Naive thymus-derived CD8-positive, alpha-beta T cell (primary cell): ENCODE measurements at regions not wholly inside any gene's neighbourhood (a gene's known extent, or its start where the extent isn't known, plus 50 kb on each side); places are given as distances from the start of the nearest gene placed in this dataset.
"Not testable (repeated sequence)": the region's sequence is repeated elsewhere in the genome, so short reads cannot be mapped to it uniquely, and the experiment has no call there.

ENCODE experiments used
- ATAC-seq, 2 donors: fragments of 150-1000 bp; cut with Tn5 transposase in 1 of 2; sonication (Bioruptor Pico), chemical (Tn5 transposase) in 1 of 2; 1 replicate in 1 of 2; 2 replicates in 1 of 2; pipeline ENCODE4 v1.10.0; 2021; ENCODE audit warnings: mild to moderate bottlenecking in 2 of 2, moderate library complexity in 2 of 2
- POLR2A ChIA-PET: fragments of 350-600 bp; sonication (Branson Sonifier 250); formaldehyde crosslinking; loops from one replicate; lab custom pipeline; 2021; ENCODE audit warnings: antibody characterized with exemption; lab: Charles Lee
- DNase-seq, 10 donors: peaks; one replicate each; pipeline versions ENCODE4 v3.0.0 to v3.0.0-alpha.2; 2020 to 2022
- H3K27ac Mint-ChIP-seq, 10 donors: one replicate each; pipeline ENCODE4 v1.8.0; 2020 to 2022; ENCODE audit warnings: mild to moderate bottlenecking in 10 of 10, mixed read lengths in 10 of 10, moderate library complexity in 4 of 10, inconsistent platforms in 1 of 10
- H3K27me3 Mint-ChIP-seq, 5 donors: one replicate each; pipeline ENCODE4 v1.8.0; 2021 to 2022; ENCODE audit warnings: mixed read lengths in 5 of 5
- H3K36me3 Mint-ChIP-seq, 3 donors: one replicate each; pipeline ENCODE4 v1.8.0; 2020 to 2022; ENCODE audit warnings: mixed read lengths in 3 of 3, mild to moderate bottlenecking in 2 of 3, inconsistent platforms in 1 of 3
- H3K4me1 Mint-ChIP-seq, 4 donors: one replicate each; pipeline ENCODE4 v1.8.0; 2021 to 2022; ENCODE audit warnings: mixed read lengths in 4 of 4
- H3K4me3 Mint-ChIP-seq, 10 donors: one replicate each; pipeline ENCODE4 v1.8.0; 2020 to 2022; ENCODE audit warnings: mild to moderate bottlenecking in 10 of 10, mixed read lengths in 10 of 10, moderate library complexity in 6 of 10, inconsistent platforms in 1 of 10
- H3K9me3 Mint-ChIP-seq, 9 donors: one replicate each; pipeline ENCODE4 v1.8.0; 2020 to 2022; ENCODE audit warnings: mixed read lengths in 9 of 9, mild to moderate bottlenecking in 3 of 9, inconsistent platforms in 1 of 9, moderate library complexity in 1 of 9

- DNase-seq, ATAC-seq, H3K36me3 Mint-ChIP-seq, H3K27ac Mint-ChIP-seq, H3K27me3 Mint-ChIP-seq, H3K4me1 Mint-ChIP-seq, POLR2A ChIA-PET, H3K4me3 Mint-ChIP-seq: not testable (repeated sequence)
- H3K9me3 Mint-ChIP-seq = peaks cover 0 to 11% (median 3%) of the 10 kb centered on the region in 9 donors
These were observed 254.8 kb upstream of the DPP6 start for GRCh38 chr7:153797363-153797762.

- no peaks in the 10 kb centered on the region for H3K36me3 Mint-ChIP-seq
- POLR2A ChIA-PET = no interaction called here
- H3K4me3 Mint-ChIP-seq = no peak overlapping the region
- no peak for ATAC-seq
- no peaks in the 10 kb centered on the region for H3K27me3 Mint-ChIP-seq
- no peak for DNase-seq
- H3K9me3 Mint-ChIP-seq = peaks cover 0 to 4% (median 0%) of the 10 kb centered on the region in 9 donors
- H3K27ac Mint-ChIP-seq = no peak overlapping the region
- H3K4me1 Mint-ChIP-seq = no peaks in the 10 kb centered on the region
These were observed 244.1 kb upstream of the DPP6 start for GRCh38 chr7:153808117-153808516.

GRCh38 chr7:153829525-153829924 is 222.7 kb upstream of the DPP6 start:
- Mint-ChIP-seq H3K4me1 (no peaks in the 10 kb centered on the region), H3K9me3 (peaks cover 0 to 11% (median 3%) of the 10 kb centered on the region in 9 donors), H3K36me3 (no peaks in the 10 kb centered on the region), H3K27ac (no peak overlapping the region), H3K27me3 (no peaks in the 10 kb centered on the region), H3K4me3 (no peak overlapping the region)
- ATAC-seq (no peak), DNase-seq (no peak)
- POLR2A ChIA-PET = no interaction called here

GRCh38 chr7:153832160-153832559 is 220.0 kb upstream of the DPP6 start:
- H3K27me3 Mint-ChIP-seq = no peaks in the 10 kb centered on the region
- no peaks in the 10 kb centered on the region for H3K4me1 Mint-ChIP-seq
- no peak for DNase-seq
- H3K9me3 Mint-ChIP-seq = peaks cover 0 to 5% (median 3%) of the 10 kb centered on the region in 9 donors
- ATAC-seq = no peak
- H3K27ac Mint-ChIP-seq = no peak overlapping the region
- POLR2A ChIA-PET = no interaction called here
- H3K4me3 Mint-ChIP-seq = no peak overlapping the region
- no peaks in the 10 kb centered on the region for H3K36me3 Mint-ChIP-seq

- POLR2A ChIA-PET = no interaction called here
- Mint-ChIP-seq H3K9me3 (peaks cover 0 to 5% (median 3%) of the 10 kb centered on the region in 9 donors), H3K4me3 (no peak overlapping the region), H3K36me3 (no peaks in the 10 kb centered on the region), H3K27ac (no peak overlapping the region), H3K4me1 (no peaks in the 10 kb centered on the region), H3K27me3 (no peaks in the 10 kb centered on the region)
- ATAC-seq = no peak
- no peak for DNase-seq
These were observed 217.1 kb upstream of the DPP6 start for GRCh38 chr7:153835103-153835502.

- no peak for DNase-seq
- Mint-ChIP-seq H3K9me3 (peaks cover 0 to 7% (median under 1%) of the 10 kb centered on the region in 9 donors), H3K4me1 (no peaks in the 10 kb centered on the region), H3K36me3 (no peaks in the 10 kb centered on the region), H3K4me3 (no peak overlapping the region), H3K27ac (no peak overlapping the region), H3K27me3 (no peaks in the 10 kb centered on the region)
- POLR2A ChIA-PET = no interaction called here
- no peak for ATAC-seq
These were observed 216.4 kb upstream of the DPP6 start for GRCh38 chr7:153835712-153836265.

- no peak overlapping the region for H3K4me3 Mint-ChIP-seq
- peaks cover 0 to 13% (median 8%) of the 10 kb centered on the region in 9 donors for H3K9me3 Mint-ChIP-seq
- DNase-seq = no peak
- no peaks in the 10 kb centered on the region for H3K4me1 Mint-ChIP-seq
- H3K27me3 Mint-ChIP-seq = no peaks in the 10 kb centered on the region
- POLR2A ChIA-PET = no interaction called here
- H3K27ac Mint-ChIP-seq = no peak overlapping the region
- ATAC-seq = no peak
- H3K36me3 Mint-ChIP-seq = peaks cover 0 to 6% (median 0%) of the 10 kb centered on the region in 3 donors
These were observed 213.6 kb upstream of the DPP6 start for GRCh38 chr7:153838591-153838990.

GRCh38 chr7:153840861-153841260 is 211.3 kb upstream of the DPP6 start:
- no peak for ATAC-seq

GRCh38 chr7:153847828-153848227 is 204.4 kb upstream of the DPP6 start:
- peaks cover 0 to 9% (median 0%) of the 10 kb centered on the region in 3 donors for H3K36me3 Mint-ChIP-seq
- ATAC-seq = no peak
- peaks cover 8 to 53% (median 28%) of the 10 kb centered on the region in 9 donors for H3K9me3 Mint-ChIP-seq
- no peak overlapping the region for H3K27ac Mint-ChIP-seq
- no peak overlapping the region for H3K4me3 Mint-ChIP-seq
- POLR2A ChIA-PET = no interaction called here
- peaks cover 0 to 2% (median 0%) of the 10 kb centered on the region in 4 donors for H3K4me1 Mint-ChIP-seq
- no peak for DNase-seq
- no peaks in the 10 kb centered on the region for H3K27me3 Mint-ChIP-seq

More at GRCh38 chr7:153840861-153841260, 211.3 kb upstream of the DPP6 start:
- H3K4me1 Mint-ChIP-seq = no peaks in the 10 kb centered on the region
- POLR2A ChIA-PET = no interaction called here
- H3K4me3 Mint-ChIP-seq = no peak overlapping the region
- H3K36me3 Mint-ChIP-seq = peaks cover 0 to 6% (median 0%) of the 10 kb centered on the region in 3 donors
- peaks cover 2 to 22% (median 13%) of the 10 kb centered on the region in 9 donors for H3K9me3 Mint-ChIP-seq
- no peak for DNase-seq
- H3K27ac Mint-ChIP-seq = no peak overlapping the region
- H3K27me3 Mint-ChIP-seq = no peaks in the 10 kb centered on the region

- Mint-ChIP-seq H3K9me3 (peaks cover 3 to 30% (median 16%) of the 10 kb centered on the region in 9 donors), H3K27ac (no peak overlapping the region), H3K4me3 (no peak overlapping the region), H3K27me3 (no peaks in the 10 kb centered on the region), H3K4me1 (peaks cover 0 to 2% (median 0%) of the 10 kb centered on the region in 4 donors), H3K36me3 (no peaks in the 10 kb centered on the region)
- DNase-seq (no peak), ATAC-seq (no peak)
- POLR2A ChIA-PET = no interaction called here
These were observed 199.9 kb upstream of the DPP6 start for GRCh38 chr7:153852261-153852660.

GRCh38 chr7:153858355-153858754 is 193.8 kb upstream of the DPP6 start:
- Mint-ChIP-seq H3K36me3 (peaks cover 0 to 4% (median 0%) of the 10 kb centered on the region in 3 donors), H3K4me3 (no peak overlapping the region), H3K27me3 (no peaks in the 10 kb centered on the region), H3K9me3 (peaks cover 2 to 29% (median 10%) of the 10 kb centered on the region in 9 donors), H3K27ac (no peak overlapping the region), H3K4me1 (no peaks in the 10 kb centered on the region)
- POLR2A ChIA-PET = no interaction called here
- ATAC-seq (no peak), DNase-seq (no peak)

- ATAC-seq = no peak
- H3K27me3 Mint-ChIP-seq = no peaks in the 10 kb centered on the region
- peaks cover 2 to 38% (median 14%) of the 10 kb centered on the region in 9 donors for H3K9me3 Mint-ChIP-seq
- H3K27ac Mint-ChIP-seq = peak overlapping the region in 1 of 10 donors; percentile 55
- POLR2A ChIA-PET = no interaction called here
- no peak overlapping the region for H3K4me3 Mint-ChIP-seq
- H3K4me1 Mint-ChIP-seq = no peaks in the 10 kb centered on the region
- peaks cover 0 to 9% (median 0%) of the 10 kb centered on the region in 3 donors for H3K36me3 Mint-ChIP-seq
- DNase-seq = no peak
These were observed 193.0 kb upstream of the DPP6 start for GRCh38 chr7:153859239-153859638.

- H3K4me1 Mint-ChIP-seq = no peaks in the 10 kb centered on the region
- H3K36me3 Mint-ChIP-seq = peaks cover 2 to 16% (median 4%) of the 10 kb centered on the region in 3 donors
- H3K4me3 Mint-ChIP-seq = no peak overlapping the region
- POLR2A ChIA-PET = no interaction called here
- no peak for DNase-seq
- no peak overlapping the region for H3K27ac Mint-ChIP-seq
- H3K9me3 Mint-ChIP-seq = peaks cover 0 to 27% (median 8%) of the 10 kb centered on the region in 9 donors
- peaks cover 4 to 34% (median 23%) of the 10 kb centered on the region in 5 donors for H3K27me3 Mint-ChIP-seq
- no peak for ATAC-seq
These were observed 165.4 kb upstream of the DPP6 start for GRCh38 chr7:153886506-153887441.
